HepG2 (cell line): ENCODE measurements at regions not wholly inside any gene's neighbourhood (a gene's known extent, or its start where the extent isn't known, plus 50 kb on each side); places are given as distances from the start of the nearest gene placed in this dataset.

Experiments
- ATAC-seq: fragments of 200-7000 bp; cut with Tn5 transposase; 3 replicates; pipeline ENCODE4 v1.9.1; 2020; ENCODE audit warnings: mild to moderate bottlenecking, moderate library complexity
- BruUV-seq: library from RNA; stranded (reverse); fragments of 400-500 nt; replicated peaks from 2 replicates; lab custom pipeline; 2021; lab: Mats Ljungman, UMichigan
- CTCF ChIA-PET: fragments of 300-600 bp; formaldehyde crosslinking; extraction: SDS; loops from one replicate; lab custom pipeline; 2021; ENCODE audit warnings: low total read pairs, inconsistent platforms, low intra/inter-chr PET ratio; lab: Yijun Ruan, JAX
- POLR2A ChIA-PET: fragments of 350-600 bp; sonication (Branson Sonifier 250); formaldehyde crosslinking; loops from one replicate; lab custom pipeline; 2020; ENCODE audit warnings: antibody characterized with exemption, inconsistent platforms; lab: Yijun Ruan, JAX
- DNase-seq: peaks from one replicate; pipeline ENCODE4 v3.0.0-alpha.2; 2015; ENCODE audit warnings: low spot score
- FAIRE-seq: peaks from 3 replicates; lab custom pipeline; 2011; peaks lifted over from hg19 to GRCh38; lab: Jason Lieb, UNC
- H2AFZ ChIP-seq: one replicate; pipeline ENCODE4 v1.6.1; 2011; ENCODE audit warnings: low read length, inconsistent platforms
- H3K27ac ChIP-seq: fragments of 300-600 bp; 3 replicates; pipeline ENCODE4 v1.8.0; 2011; ENCODE audit warnings: mixed run types, mild to moderate bottlenecking, mixed read lengths, low read length, inconsistent platforms; ENCODE audit not compliant: insufficient read depth; ENCODE audit errors: extremely low read length
- H3K27me3 ChIP-seq, 2 experiments: fragments of 200-600 bp in 1 of 2; 2 replicates in 1 of 2; 3 replicates in 1 of 2; pipeline versions ENCODE4 v1.6.0 to v1.8.0; 2011; ENCODE audit warnings: low read length in 2 of 2, mild to moderate bottlenecking in 2 of 2, moderate library complexity in 2 of 2, inconsistent platforms in 1 of 2; ENCODE audit not compliant: insufficient read depth in 2 of 2, control insufficient read depth in 1 of 2
- H3K36me3 ChIP-seq, 2 experiments: fragments of 200-600 bp in 1 of 2; replicated peaks in 1 of 2; 2 replicates in 1 of 2; 3 replicates in 1 of 2; pipeline versions ENCODE4 v1.5.1 to v1.8.0; 2011; ENCODE audit warnings: low read length in 2 of 2, inconsistent platforms in 1 of 2; ENCODE audit not compliant: insufficient read depth in 2 of 2, control insufficient read depth in 1 of 2
- H3K4me1 ChIP-seq: 2 replicates; pipeline ENCODE4 v1.5.1; 2012; ENCODE audit warnings: low read length, inconsistent platforms; ENCODE audit not compliant: insufficient read depth
- H3K4me2 ChIP-seq: 2 replicates; pipeline ENCODE4 v1.6.0; 2011; ENCODE audit warnings: low read depth, low read length, inconsistent platforms
- H3K4me3 ChIP-seq, 3 experiments: fragments of 200-600 bp in 1 of 3; sonication (generic), shearing (Covaris generic) in 1 of 3; replicated peaks in 1 of 3; 2 replicates each; pipeline ENCODE4 v1.5.1; 2011 to 2016; ENCODE audit warnings: low read length in 3 of 3, inconsistent platforms in 2 of 3, low read depth in 2 of 3, mild to moderate bottlenecking in 2 of 3, control low read depth in 1 of 3, mixed read lengths in 1 of 3; ENCODE audit not compliant: insufficient read depth in 1 of 3
- H3K79me2 ChIP-seq: one replicate; pipeline ENCODE4 v1.6.1; 2011; ENCODE audit warnings: low read length, inconsistent platforms; ENCODE audit not compliant: insufficient read depth
- H3K9ac ChIP-seq: 2 replicates; pipeline ENCODE4 v1.6.0; 2011; ENCODE audit warnings: mild to moderate bottlenecking, low read depth, low read length, inconsistent platforms; ENCODE audit not compliant: insufficient read depth
- H3K9me3 ChIP-seq: 2 replicates; pipeline ENCODE4 v1.5.1; 2012; ENCODE audit warnings: mild to moderate bottlenecking, low read length
- H4K20me1 ChIP-seq: 2 replicates; pipeline ENCODE4 v1.6.0; 2011; ENCODE audit warnings: inconsistent platforms, mild to moderate bottlenecking, low read length, moderate library complexity; ENCODE audit not compliant: insufficient read depth
- POLR2A ChIP-seq, 2 experiments: IDR thresholded peaks; 2 replicates each; pipeline ENCODE4 v1.6.1; 2011; ENCODE audit warnings: low read depth in 2 of 2, low read length in 2 of 2, mild to moderate bottlenecking in 1 of 2, moderate library complexity in 1 of 2; ENCODE audit not compliant: insufficient read depth in 1 of 2
- SMAD3 ChIP-seq: sonication (generic); formaldehyde crosslinking; IDR thresholded peaks from 2 replicates; pipeline ENCODE4 v1.4.0; 2020; ENCODE audit warnings: missing genetic modification reagents
- SPEN ChIP-seq: sonication (generic); formaldehyde crosslinking; IDR thresholded peaks from 2 replicates; pipeline ENCODE4 v1.5.1; 2020; ENCODE audit warnings: low read depth, mild to moderate bottlenecking, missing genetic modification reagents
- ZNF264 ChIP-seq: sonication (generic); formaldehyde crosslinking; IDR thresholded peaks from 2 replicates; pipeline ENCODE4 v1.4.0; 2020; ENCODE audit warnings: missing genetic modification reagents
- ZNF616 ChIP-seq: sonication (generic); formaldehyde crosslinking; IDR thresholded peaks from 2 replicates; pipeline ENCODE4 v1.5.0; 2020; ENCODE audit warnings: low read depth, mild to moderate bottlenecking, missing genetic modification reagents
- ZNF678 ChIP-seq: sonication (generic); formaldehyde crosslinking; IDR thresholded peaks from 2 replicates; pipeline ENCODE4 v1.4.0; 2020; ENCODE audit warnings: mild to moderate bottlenecking, missing genetic modification reagents
- ZNF747 ChIP-seq: sonication (generic); formaldehyde crosslinking; IDR thresholded peaks from 2 replicates; pipeline ENCODE4 v1.8.1; 2023; ENCODE audit warnings: missing genetic modification reagents, mild to moderate bottlenecking, borderline replicate concordance
- WGBS: methylation state at CpG from one replicate; pipeline ENCODE4 v1.1.6; 2017; ENCODE audit warnings: low lambda C conversion rate; 5-methylcytosine and 5-hydroxymethylcytosine counted together
- in situ Hi-C: cut with HindIII; loops from 2 replicates; pipeline ENCODE4 v1.10.0; 2017; ENCODE audit warnings: low pct_unique_long_range_greater_than_20kb; ENCODE audit not compliant: extremely low pct_ligation_motif_present
- intact Hi-C: fragments of 100-400 bp; cut with micrococcal nuclease; formaldehyde crosslinking; loops from one replicate; pipeline ENCODE4 v1.10.0; 2022; ENCODE audit not compliant: unreplicated experiment
- TF ChIP-seq, protein P1 (sequence below): sonication (generic); formaldehyde crosslinking; IDR thresholded peaks from 2 replicates; pipeline ENCODE4 v1.8.0; 2022; ENCODE audit warnings: missing genetic modification reagents, low read depth, mild to moderate bottlenecking, borderline replicate concordance
- TF ChIP-seq, protein P2 (sequence below): sonication (generic); formaldehyde crosslinking; IDR thresholded peaks from 2 replicates; pipeline ENCODE4 v1.8.1; 2022; ENCODE audit warnings: low read depth, mild to moderate bottlenecking, missing genetic modification reagents

GRCh38 chr2:2749206-2749598, 418.1 kb upstream of the MYT1L start:
- FAIRE-seq (no peak), ATAC-seq (no peak), DNase-seq (no peak)
- TF ChIP-seq ZNF678 (CRISPR knock-in tag) = no peak
- TF ChIP-seq SMAD3 (CRISPR knock-in tag) = no peak
- no peak for TF ChIP-seq ZNF616 (CRISPR knock-in tag)
- TF ChIP-seq POLR2A (IDR thresholded peaks at IDR 0.05; ENCODE audit: insufficient read depth in 1 of 2, low read depth in 2 of 2, low read length in 2 of 2) = no peak
- TF ChIP-seq ZNF747 (CRISPR knock-in tag) = no peak
- TF ChIP-seq SPEN (CRISPR knock-in tag) = no peak
- TF ChIP-seq, protein P1, sequence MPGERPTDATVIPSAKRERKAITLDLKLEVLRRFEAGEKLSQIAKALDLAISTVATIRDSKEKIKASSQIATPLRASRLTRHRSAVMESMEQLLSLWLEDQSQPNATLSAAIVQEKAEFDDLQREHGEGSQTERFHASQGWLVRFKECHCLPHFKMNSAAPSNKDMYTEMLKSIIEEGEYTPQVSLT (CRISPR knock-in tag) = no peak
- no peak for TF ChIP-seq ZNF264
- TF ChIP-seq, protein P2, sequence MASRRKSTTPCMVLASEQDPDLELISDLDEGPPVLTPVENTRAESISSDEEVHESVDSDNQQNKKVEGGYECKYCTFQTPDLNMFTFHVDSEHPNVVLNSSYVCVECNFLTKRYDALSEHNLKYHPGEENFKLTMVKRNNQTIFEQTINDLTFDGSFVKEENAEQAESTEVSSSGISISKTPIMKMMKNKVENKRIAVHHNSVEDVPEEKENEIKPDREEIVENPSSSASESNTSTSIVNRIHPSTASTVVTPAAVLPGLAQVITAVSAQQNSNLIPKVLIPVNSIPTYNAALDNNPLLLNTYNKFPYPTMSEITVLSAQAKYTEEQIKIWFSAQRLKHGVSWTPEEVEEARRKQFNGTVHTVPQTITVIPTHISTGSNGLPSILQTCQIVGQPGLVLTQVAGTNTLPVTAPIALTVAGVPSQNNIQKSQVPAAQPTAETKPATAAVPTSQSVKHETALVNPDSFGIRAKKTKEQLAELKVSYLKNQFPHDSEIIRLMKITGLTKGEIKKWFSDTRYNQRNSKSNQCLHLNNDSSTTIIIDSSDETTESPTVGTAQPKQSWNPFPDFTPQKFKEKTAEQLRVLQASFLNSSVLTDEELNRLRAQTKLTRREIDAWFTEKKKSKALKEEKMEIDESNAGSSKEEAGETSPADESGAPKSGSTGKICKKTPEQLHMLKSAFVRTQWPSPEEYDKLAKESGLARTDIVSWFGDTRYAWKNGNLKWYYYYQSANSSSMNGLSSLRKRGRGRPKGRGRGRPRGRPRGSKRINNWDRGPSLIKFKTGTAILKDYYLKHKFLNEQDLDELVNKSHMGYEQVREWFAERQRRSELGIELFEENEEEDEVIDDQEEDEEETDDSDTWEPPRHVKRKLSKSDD (CRISPR knock-in tag) = no peak
- no peaks in the 10 kb centered on the region for H4K20me1 ChIP-seq
- H3K4me1 ChIP-seq = no peaks in the 10 kb centered on the region
- WGBS = 48% methylated on average over 9 of the region's 9 CpGs
- ChIA-PET POLR2A (no interaction called here), CTCF (no interaction called here)
- H3K27ac ChIP-seq = no peak overlapping the region
- H3K36me3 ChIP-seq = no peaks in the 10 kb centered on the region
- no peak overlapping the region for H2AFZ ChIP-seq
- peaks cover 0 to 40% of the 10 kb centered on the region in 2 experiments; a peak in 3 of 5 replicates for H3K27me3 ChIP-seq
- in situ Hi-C loops (no loop called here), intact Hi-C loops (no loop called here)
- no peak overlapping the region for H3K4me3 ChIP-seq
- no TSS peak for BruUV-seq
- no peak overlapping the region for H3K9ac ChIP-seq
- H3K4me2 ChIP-seq = no peak overlapping the region
- no peaks in the 10 kb centered on the region for H3K79me2 ChIP-seq
- peaks cover 9% of the 10 kb centered on the region for H3K9me3 ChIP-seq
